Stimulated activated CD4-positive, alpha-beta T cell treated with anti-CD3 and anti-CD28 coated beads, Interleukin-2, amount 100 ng/mL, for 4 hours (primary cell): ENCODE measurements at regions not wholly inside any gene's neighbourhood (a gene's known extent, or its start where the extent isn't known, plus 50 kb on each side); places are given as distances from the start of the nearest gene placed in this dataset.
"Not testable (repeated sequence)": the region's sequence is repeated elsewhere in the genome, so short reads cannot be mapped to it uniquely, and the experiment has no call there.

Experiments
- DNase-seq: peaks from one replicate; pipeline ENCODE4 v3.0.0-alpha.2; 2020; ENCODE audit warnings: low read depth

GRCh38 chr5:163696579-163696887, 191.1 kb downstream of the MAT2B start:
- no peak for DNase-seq

- no peak for DNase-seq
Measured at GRCh38 chr5:163706053-163706771, 200.8 kb downstream of the MAT2B start.

GRCh38 chr5:163712011-163712410, 206.6 kb downstream of the MAT2B start:
- no peak for DNase-seq

GRCh38 chr5:163718272-163718671, 212.9 kb downstream of the MAT2B start:
- DNase-seq: no peak

GRCh38 chr5:163724305-163724704, 218.9 kb downstream of the MAT2B start:
- no peak for DNase-seq

- DNase-seq: no peak
Measured at GRCh38 chr5:163727028-163727427, 221.6 kb downstream of the MAT2B start.

GRCh38 chr5:163730206-163730756, 224.9 kb downstream of the MAT2B start:
- DNase-seq: no peak

- no peak for DNase-seq
Measured at GRCh38 chr5:163731256-163731655, 225.8 kb downstream of the MAT2B start.

- no peak for DNase-seq
Measured at GRCh38 chr5:163735069-163735468, 229.7 kb downstream of the MAT2B start.

- DNase-seq: no peak
Measured at GRCh38 chr5:163747586-163747985, 242.2 kb downstream of the MAT2B start.

GRCh38 chr5:163748934-163749333, 243.5 kb downstream of the MAT2B start:
- no peak for DNase-seq

GRCh38 chr5:163750415-163750814, 245.0 kb downstream of the MAT2B start:
- DNase-seq: not testable (repeated sequence)

- DNase-seq: no peak
Measured at GRCh38 chr5:163755505-163755904, 250.1 kb downstream of the MAT2B start.

GRCh38 chr5:163756170-163756569, 250.8 kb downstream of the MAT2B start:
- DNase-seq: no peak

GRCh38 chr5:163757344-163757743, 251.9 kb downstream of the MAT2B start:
- no peak for DNase-seq

GRCh38 chr5:163758283-163758711, 252.9 kb downstream of the MAT2B start:
- no peak for DNase-seq

- DNase-seq: no peak
Measured at GRCh38 chr5:163759000-163759704, 253.7 kb downstream of the MAT2B start.

GRCh38 chr5:163760498-163760897, 255.1 kb downstream of the MAT2B start:
- no peak for DNase-seq

GRCh38 chr5:163766936-163767670, 261.7 kb downstream of the MAT2B start:
- no peak for DNase-seq

- no peak for DNase-seq
Measured at GRCh38 chr5:163770625-163771024, 265.2 kb downstream of the MAT2B start.

GRCh38 chr5:163772241-163772640, 266.8 kb downstream of the MAT2B start:
- no peak for DNase-seq

- DNase-seq: no peak
Measured at GRCh38 chr5:163772644-163773043, 267.2 kb downstream of the MAT2B start.

GRCh38 chr5:163773226-163773625, 267.8 kb downstream of the MAT2B start:
- no peak for DNase-seq
